Skeletal muscle cell (primary cell): ENCODE measurements at regions not wholly inside any gene's neighbourhood (a gene's known extent, or its start where the extent isn't known, plus 50 kb on each side); places are given as distances from the start of the nearest gene placed in this dataset.
"Not testable (repeated sequence)": the region's sequence is repeated elsewhere in the genome, so short reads cannot be mapped to it uniquely, and the experiment has no call there.

ENCODE experiments used
- DNase-seq: peaks from one replicate; pipeline ENCODE4 v3.0.0-alpha.2; 2010; ENCODE audit warnings: low read depth
- H3K4me3 ChIP-seq: 2 replicates; pipeline ENCODE4 v1.5.1; 2011; ENCODE audit warnings: low read depth, mild to moderate bottlenecking, control low read depth, low read length, moderate library complexity

DNA sequence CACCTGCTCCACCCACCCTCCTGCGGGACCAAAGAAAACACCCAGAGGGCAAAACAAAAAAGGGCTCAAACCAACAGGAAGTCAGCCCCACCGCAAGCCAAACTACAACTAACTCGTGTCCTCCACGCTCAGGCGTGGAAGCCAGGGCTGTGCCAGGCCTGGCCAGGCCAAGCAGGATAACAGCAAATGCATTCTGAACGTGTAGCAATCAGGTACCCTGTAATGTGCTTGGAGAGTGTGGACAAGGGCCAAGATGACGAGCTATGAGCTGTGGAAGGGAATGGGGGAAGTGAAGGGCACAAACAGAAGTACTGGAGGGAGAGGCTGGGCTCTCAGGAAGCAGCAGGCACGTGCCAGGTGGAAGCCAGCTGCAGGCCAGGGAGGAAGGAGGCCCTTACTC is 528.6 kb downstream of the TP53TG3F start:
- DNase-seq, H3K4me3 ChIP-seq: not testable (repeated sequence)

DNA sequence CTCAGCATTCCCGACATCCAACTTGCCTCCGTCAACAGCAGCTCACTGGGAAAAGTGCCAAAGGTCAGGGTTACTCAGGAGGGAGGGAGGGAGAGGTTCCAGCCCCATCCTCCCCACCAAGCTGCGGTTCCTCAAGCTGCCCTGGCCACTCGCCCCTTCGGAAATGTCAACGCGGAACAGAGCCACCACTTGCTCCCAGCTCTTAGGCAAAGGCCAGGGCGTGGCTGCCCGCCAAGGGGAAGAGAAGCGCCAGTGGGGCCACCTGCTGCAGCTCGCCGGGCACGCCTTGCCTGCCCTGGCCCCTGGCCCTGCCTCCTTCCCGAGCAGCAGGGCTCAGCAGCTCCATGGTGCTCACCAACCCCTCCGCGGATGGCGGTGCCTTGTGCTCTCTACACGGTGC is 531.1 kb downstream of the TP53TG3F start:
- H3K4me3 ChIP-seq, DNase-seq: not testable (repeated sequence)

DNA sequence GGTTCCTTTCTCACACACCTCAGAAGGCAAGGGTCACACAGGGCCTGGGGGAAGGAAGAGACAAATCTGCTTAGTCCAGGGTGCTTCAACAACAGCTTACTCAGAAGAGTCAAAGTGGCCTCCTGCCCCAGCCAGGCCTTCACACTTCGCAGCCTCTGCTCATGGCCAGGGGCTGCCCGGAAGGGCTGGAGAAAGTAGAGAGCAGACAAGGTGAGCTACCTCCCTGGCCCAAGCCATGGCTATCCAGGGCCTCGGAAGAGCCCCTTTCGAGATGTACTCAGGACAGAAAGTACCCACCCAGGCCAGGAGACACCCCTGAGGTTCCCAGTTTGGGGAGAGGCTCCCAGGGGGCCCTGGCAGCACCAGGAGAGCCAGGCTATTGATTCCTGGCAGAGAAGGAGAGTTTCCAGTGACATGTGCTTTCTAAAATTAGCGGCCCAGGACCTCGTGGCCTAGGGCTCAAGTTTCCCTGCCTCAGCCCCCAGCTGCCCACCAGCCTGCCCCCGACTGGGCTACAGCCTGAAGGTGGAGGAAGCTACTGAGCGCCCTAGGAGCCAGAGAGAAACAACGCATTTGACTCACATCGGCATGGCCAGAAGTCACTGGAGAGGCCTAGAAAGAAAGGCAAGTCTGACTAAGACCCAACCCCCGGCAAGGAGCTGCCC is 533.2 kb downstream of the TP53TG3F start:
- DNase-seq, H3K4me3 ChIP-seq: not testable (repeated sequence)

DNA sequence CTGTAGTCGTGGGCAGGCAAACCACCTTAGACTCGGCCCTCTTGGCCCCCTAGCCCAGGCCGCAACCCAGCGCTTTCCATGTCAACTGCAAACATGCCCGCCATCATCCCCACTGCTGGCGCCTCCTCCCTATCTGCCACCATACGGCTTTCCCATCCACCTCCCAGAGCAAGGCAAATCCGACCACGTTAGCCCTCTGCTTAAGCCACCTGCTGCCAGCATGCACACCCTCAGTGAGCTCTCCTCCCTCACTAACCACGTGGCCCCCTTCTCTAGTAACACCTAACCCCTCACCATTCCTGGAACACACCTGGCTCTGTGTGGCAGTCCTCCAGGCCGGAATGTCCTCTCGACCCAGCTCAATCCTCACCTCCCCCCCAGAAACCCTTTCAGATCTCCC is 534.8 kb downstream of the TP53TG3F start:
- H3K4me3 ChIP-seq, DNase-seq: not testable (repeated sequence)

DNA sequence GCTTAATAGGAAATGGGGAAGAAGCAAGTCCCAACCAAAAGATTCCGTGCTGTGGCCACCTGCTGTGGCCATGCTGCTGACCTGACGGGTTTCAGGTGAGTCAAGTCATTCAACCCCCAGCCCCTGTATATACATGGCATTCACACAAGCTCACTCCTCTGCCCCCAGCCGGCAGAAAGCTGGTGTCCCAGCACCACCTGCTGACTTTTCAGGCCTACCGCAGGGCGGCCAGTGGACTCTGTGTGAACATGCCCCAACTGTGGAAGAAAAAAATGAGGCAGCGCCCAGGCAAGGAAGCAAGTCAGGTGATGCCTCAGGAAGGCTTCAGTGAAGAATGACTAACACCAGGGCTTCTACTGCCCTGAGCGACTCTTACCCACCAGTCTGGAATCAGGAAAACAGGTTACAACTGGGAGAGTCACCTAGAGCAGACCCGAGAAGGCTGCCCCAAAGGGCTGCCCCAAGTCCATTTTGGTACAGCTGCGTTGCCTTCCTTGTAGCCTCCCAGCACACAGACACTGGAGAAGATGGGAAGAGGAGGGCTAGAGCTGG is 536.5 kb downstream of the TP53TG3F start:
- not testable (repeated sequence) for DNase-seq, H3K4me3 ChIP-seq

DNA sequence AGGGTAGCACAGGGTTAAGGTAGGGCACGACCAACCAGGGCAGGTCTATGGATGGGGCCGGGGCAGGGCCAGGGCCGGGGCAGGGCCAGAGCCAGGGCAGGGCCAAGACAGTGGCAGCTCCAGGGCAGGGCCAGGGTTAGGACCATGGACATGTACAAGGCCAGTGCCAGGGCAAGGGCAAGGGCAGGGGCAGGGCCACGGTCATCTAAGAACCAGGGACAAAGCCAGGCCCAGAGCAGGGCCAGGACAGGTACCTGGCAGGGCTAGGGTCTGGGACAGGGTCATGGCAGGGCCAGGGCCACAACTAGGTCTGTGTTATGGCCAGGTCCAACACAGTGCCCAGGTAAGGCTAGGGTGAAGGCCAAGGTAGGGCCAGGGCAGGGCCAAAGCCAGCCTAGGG is 541.8 kb downstream of the TP53TG3F start:
- DNase-seq, H3K4me3 ChIP-seq: not testable (repeated sequence)

DNA sequence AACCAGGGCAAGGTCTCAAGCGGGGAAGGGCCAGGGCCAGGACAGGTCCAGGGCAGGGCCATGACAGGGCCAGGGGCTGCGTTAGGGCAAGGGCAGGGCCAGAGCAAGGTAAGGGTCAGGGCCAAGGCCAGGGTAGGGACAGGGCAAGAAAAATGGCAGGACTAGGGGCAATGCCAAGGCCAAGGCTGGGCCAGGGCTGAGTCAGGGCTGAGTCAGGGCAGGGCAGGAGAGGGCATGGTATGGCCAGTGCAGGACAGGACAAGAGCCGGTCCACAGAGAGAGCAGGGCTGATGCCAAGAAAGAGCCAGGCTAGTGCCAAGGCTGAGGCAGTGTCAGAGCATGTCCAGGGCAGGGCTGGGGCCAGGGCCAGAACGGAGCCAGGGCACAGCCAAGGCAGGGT is 542.5 kb downstream of the TP53TG3F start:
- DNase-seq, H3K4me3 ChIP-seq: not testable (repeated sequence)

DNA sequence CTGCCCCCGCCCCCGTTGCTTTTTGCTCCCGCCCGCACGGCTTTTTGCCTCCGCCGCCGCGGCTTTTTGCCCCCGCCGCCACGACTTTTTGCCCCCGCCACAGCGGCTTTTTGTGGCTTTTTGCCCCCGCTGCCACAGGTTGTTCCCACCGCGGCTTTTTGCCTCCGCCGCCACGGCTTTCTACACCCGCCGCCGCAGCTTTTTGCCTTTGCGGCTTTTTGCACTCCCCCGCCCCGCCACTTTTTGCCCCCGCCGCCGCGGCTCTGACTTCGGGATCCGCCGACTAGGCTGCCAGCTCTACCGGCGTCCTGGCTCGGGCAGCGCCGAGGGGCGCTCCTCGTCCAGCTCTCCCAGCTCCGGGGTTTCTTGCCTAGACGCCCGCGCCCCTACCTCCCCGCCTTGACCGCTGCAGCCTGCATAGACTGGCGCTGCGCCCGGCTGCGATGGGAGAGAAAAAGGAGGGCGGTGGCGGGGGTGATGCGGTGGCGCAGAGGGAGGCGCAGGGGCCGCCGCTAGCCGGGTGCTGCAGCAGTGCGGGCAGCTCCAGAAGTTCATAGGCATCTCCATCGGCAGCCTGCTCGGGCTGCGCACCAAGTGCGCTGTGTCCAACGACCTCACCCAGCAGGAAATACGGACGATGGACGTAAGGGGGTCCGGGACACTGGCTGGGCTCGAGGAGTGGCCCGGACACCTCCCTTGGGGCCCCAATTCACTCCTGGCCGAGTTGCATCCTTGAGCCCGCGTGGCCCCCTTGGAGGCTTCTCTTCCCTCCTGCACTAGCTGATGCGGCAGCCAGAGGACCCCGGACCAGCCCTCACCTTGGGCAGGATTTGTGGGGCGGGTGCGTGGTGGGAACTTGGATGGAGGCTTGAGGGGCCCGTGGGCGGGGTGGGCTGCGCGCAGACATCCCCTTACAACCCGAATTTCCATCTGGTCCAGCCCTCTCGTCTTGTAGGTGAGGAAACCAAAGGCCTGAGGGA is 555.7 kb downstream of the TP53TG3F start:
- DNase-seq, H3K4me3 ChIP-seq: not testable (repeated sequence)

DNA sequence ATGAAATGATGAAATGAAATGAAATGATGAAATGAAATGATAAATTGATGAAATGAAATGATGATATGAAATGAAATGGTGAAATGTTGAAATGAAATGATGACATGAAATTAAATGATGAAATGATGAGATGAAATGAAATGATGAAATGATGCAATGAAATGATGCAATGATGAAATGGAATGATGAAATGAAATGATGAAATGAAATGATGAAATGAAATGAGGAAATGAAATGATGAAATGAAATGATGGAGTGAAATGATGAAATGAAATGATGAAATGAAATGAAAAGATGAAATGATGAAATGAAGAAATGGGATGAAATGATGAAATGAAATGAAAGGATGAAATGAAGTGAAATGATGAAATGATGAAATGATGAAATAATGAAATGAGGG is 558.9 kb downstream of the TP53TG3F start:
- not testable (repeated sequence) for DNase-seq

DNA sequence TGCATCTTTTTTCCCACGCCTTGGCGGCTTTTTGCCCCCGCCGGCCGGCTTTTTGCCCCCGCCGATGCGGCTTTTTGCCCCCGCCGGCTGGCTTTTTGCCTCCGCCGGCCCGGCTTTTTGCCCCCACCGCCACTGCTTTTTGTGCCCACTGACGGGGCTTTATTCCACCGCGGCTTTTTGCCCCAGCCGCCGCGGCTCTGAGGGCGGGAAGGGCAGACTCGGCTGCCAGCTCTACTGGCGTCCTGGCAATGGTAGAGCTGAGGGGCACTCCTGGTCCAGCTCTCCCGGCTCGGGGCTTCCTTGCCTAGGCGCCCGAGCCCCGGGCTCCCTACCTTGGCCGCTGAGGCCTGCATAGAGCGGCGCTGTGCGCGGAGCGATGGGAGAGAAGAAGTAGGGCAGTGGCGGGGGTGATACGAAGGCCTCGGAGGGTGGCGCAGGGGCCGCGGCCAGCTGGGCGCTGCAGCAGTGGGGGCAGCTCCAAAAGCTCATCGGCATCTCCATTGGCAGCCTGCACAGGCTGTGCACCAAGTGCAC is 591.4 kb downstream of the TP53TG3F start:
- no peak overlapping the region for H3K4me3 ChIP-seq
- no peak for DNase-seq

More for the DNA sequence above, 558.9 kb downstream of the TP53TG3F start:
- not testable (repeated sequence) for H3K4me3 ChIP-seq

DNA sequence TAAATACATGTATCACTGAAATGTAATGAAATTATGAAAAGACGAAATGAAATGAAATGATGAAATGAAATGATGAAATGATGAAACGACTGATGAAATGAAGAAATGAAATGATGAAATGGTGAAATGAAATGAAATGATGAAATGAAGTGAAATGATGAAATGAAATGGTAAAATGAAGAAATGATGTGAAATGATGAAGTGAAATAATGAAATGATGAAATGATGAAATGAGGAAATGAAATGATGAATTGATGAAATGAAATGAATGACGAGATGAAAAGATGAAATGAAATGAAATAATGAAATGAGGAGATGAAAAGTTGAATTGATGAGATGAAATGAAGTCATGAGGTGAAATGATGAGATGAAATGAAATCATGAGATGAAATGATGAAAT is 594.7 kb downstream of the TP53TG3F start:
- DNase-seq, result no peak
- no peak overlapping the region for H3K4me3 ChIP-seq

DNA sequence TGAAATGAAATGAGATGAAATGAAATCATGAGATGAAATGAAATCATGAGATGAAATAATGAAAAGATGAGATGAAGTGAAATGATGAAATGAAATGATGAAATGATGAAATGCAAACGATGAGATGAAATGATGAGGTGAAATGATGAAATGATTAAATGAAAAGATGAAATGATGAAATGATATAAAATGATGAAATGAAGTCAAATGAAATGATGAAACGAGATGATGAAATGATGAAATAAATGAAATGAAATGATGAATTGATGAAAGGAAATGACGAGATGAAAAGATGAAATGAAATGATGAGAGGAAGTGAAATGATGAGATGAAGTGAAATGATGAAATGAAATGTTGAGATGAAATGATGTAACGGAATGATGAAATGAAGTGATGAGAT is 595.6 kb downstream of the TP53TG3F start:
- DNase-seq, result no peak
- no peak overlapping the region for H3K4me3 ChIP-seq

DNA sequence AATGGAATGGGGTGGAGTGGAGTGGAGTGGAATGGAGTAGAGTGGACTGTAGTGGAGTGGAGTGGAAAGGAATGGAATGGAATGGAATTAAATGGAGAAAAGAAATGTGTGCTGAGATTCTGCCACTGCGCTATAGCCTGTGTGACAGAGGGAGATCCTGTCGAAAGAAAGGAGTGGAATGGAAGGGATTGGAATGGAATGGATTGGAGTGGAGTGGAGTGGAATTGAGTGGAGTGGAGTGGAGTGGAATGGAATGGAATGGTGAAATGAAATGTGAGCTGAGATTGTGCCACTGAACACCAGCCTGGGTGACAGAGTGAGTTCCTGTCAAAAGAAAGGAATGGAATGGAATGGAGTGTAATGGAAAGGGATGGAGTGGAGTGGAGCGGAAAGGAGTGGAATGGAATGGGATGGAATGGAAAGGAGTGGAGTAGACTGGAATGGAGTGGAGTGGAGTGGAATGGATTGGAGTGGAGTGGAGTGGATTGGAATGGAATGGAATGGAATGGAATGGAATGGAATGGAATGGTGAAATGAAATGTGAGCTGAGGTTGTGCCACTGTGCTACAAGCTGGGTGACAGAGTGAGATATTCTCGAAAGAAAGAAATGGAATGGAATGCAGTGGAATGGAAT is 603.3 kb downstream of the TP53TG3F start:
- not testable (repeated sequence) for H3K4me3 ChIP-seq

DNA sequence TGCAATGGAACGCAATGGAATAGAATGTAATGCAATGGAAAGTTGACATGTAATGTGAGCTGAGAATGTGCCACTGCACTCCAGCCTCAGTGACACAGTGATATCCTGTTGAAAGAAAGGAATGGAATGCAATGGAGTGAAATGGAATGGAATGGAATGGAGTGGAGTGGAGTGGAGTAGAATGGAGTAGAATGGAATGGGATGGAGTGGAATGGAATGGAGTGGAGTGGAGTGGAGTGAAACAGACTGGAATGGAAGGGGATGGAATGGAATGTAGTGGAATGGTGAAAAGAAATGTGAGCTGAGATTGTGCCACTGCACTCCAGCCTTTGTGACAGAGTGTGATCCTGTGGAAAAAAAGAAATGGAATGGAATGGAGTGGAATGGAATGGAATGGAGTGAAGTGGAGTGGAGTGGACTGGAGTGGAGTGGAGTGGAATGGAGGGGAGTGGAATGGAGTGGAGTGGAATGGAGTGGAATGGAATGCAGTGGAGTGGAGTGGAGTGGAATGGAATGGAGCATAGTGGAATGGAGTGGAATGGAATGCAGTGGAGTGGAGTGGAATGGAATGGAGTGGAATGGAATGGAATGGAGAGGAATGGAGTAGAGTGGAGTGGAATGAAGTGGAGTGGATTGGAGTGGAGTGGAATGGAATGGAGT is 604.2 kb downstream of the TP53TG3F start:
- DNase-seq, H3K4me3 ChIP-seq: not testable (repeated sequence)

More for the DNA sequence above, 603.3 kb downstream of the TP53TG3F start:
- not testable (repeated sequence) for DNase-seq

DNA sequence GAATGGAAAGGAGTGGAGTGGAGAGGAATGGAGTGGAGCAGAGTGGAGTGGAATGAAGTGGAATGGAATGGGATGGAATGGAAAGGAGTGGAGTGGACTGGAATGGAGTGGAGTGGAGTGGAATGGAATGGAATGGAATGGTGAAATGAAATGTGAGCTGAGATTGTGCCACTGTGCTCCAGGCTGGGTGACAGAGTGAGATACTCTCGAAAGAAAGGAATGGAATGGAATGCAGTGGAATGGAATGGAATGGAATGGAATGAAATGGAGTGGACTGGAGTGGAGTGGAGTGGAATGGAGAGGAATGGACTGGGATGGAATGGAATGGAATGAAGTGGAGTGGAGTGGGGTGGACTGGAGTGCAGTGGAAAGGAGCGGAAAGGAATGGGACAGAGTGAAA is 605.2 kb downstream of the TP53TG3F start:
- DNase-seq, H3K4me3 ChIP-seq: not testable (repeated sequence)

DNA sequence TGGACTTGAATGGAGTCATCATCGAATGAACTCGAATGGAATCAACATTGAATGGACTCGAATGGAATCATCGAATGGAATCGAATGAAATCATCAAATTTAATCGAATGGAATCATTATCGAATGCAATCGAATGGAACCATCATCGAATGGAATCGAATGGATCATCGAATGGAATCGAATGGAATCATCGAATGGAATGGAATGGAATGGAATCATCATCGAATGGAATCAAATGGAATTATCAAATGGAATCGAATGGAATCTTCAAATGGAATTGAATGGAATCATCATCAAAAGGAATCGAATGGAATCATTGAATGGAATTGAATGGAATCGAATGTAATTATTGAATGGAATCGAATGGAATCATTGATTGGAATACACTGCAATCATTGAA is 610.3 kb downstream of the TP53TG3F start:
- DNase-seq, H3K4me3 ChIP-seq: not testable (repeated sequence)

DNA sequence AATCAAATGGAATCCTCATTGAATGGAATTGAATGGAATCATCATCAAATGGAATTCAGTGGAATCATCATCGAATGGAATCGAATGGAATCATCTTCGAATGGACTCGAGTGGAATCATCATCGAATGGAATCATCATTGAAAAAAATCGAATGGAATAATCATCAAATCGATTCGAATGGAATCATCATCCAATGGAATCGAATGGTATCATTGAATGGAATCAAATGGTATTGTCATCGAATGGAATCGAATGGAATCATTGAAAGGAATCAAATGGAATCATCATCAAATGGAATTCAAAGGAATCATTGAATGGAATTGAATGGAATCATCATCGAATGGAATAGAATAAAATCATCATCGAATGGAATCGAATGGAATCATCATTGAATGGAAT is 619.3 kb downstream of the TP53TG3F start:
- no peak overlapping the region for H3K4me3 ChIP-seq
- DNase-seq, result peak; percentile 1

DNA sequence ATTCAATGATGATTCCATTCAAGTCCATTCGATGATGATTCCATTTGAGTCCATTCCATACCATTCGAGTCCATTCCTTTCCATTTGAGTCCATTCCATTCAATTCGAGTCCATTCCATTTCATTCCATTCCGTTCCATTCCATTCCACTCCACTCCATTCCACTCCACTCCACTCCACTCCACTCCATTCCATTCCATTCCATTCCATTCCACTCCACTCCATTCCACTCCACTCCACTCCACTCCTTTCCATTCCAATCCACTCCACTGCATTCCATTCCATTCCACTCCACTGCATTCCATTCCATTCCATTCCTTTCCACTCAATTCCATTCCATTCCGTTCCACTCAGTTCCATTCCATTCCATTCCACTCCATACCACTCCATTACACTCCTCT is 625.6 kb downstream of the TP53TG3F start:
- H3K4me3 ChIP-seq, DNase-seq: not testable (repeated sequence)

DNA sequence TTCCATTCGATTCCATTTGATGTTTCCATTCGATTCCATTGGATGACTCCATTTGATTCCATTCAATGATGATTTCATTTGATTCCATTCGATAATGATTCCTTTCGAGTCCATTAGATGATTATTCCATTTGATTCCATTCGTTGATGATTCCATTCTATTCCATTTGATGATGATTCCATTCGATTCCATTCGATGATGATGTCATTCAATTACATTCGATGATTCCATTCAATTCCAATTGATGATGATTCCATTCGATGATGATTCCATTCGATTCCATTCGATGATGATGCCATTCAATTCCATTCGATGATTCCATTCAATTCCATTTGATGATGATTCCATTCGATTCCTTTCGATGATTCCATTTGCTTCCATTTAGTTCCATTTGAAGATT is 635.6 kb downstream of the TP53TG3F start:
- not testable (repeated sequence) for DNase-seq, H3K4me3 ChIP-seq
